GM23338 (cell line): ENCODE measurements at regions not wholly inside any gene's neighbourhood (a gene's known extent, or its start where the extent isn't known, plus 50 kb on each side); places are given as distances from the start of the nearest gene placed in this dataset.

Source experiments
- CTCF ChIP-seq, 2 experiments: fragments of 200-600 bp in 1 of 2; sonication (generic) in 1 of 2; conservative IDR thresholded peaks; 2 replicates each; pipeline versions ENCODE4 v1.5.1 to v1.6.1; 2016 to 2017; ENCODE audit warnings: antibody characterized with exemption in 2 of 2, low read depth in 2 of 2, mild to moderate bottlenecking in 2 of 2, moderate library complexity in 1 of 2
- ETS1 ChIP-seq: IDR thresholded peaks from 2 replicates; pipeline ENCODE4 v1.6.1; 2016; ENCODE audit warnings: antibody characterized with exemption
- EZH2 ChIP-seq: fragments of 200-600 bp; sonication (generic); IDR thresholded peaks from one replicate; pipeline ENCODE4 v1.8.0; 2017; ENCODE audit warnings: antibody characterized with exemption, mild to moderate bottlenecking, low read depth; ENCODE audit not compliant: unreplicated experiment
- EZH2phosphoT487 ChIP-seq: fragments of 200-600 bp; sonication (generic); IDR thresholded peaks from one replicate; pipeline ENCODE4 v1.8.1; 2018; ENCODE audit warnings: antibody characterized with exemption; ENCODE audit not compliant: unreplicated experiment
- JUNB ChIP-seq: IDR thresholded peaks from one replicate; pipeline ENCODE4 v1.6.1; 2016; ENCODE audit warnings: antibody characterized with exemption; ENCODE audit not compliant: unreplicated experiment
- POLR2AphosphoS5 ChIP-seq: IDR thresholded peaks from 2 replicates; pipeline ENCODE4 v1.6.1; 2016; ENCODE audit warnings: antibody characterized with exemption, low read depth

- TF ChIP-seq POLR2AphosphoS5 (no peak), CTCF (conservative IDR thresholded peaks at IDR 0.05; ENCODE audit: low read depth in 2 of 2) (no peak), JUNB (no peak), EZH2 (no peak), EZH2phosphoT487 (no peak), ETS1 (no peak)
Measured at GRCh38 chr11:114864896-114865295, 186.6 kb downstream of the NXPE2 start.
